ENCODE measurements at regions not wholly inside any gene's neighbourhood (a gene's known extent, or its start where the extent isn't known, plus 50 kb on each side); places are given as distances from the start of the nearest gene placed in this dataset.
"Not testable (repeated sequence)": the region's sequence is repeated elsewhere in the genome, so short reads cannot be mapped to it uniquely, and the experiment has no call there.

GRCh38 chr7:3135626-3136025 lies 92.0 kb upstream of the CARD11 start:
- no peak for DNase-seq (ENCODE audit: low read depth)

- DNase-seq (ENCODE audit: low read depth), result no peak
Measured at GRCh38 chr7:3138206-3138605, 94.5 kb upstream of the CARD11 start.

GRCh38 chr7:3138997-3139396 lies 95.3 kb upstream of the CARD11 start:
- DNase-seq (ENCODE audit: low read depth), result no peak

- no peak for DNase-seq (ENCODE audit: low read depth)
Measured at GRCh38 chr7:3140834-3141233, 97.2 kb upstream of the CARD11 start.

- DNase-seq (ENCODE audit: low read depth), result no peak
Measured at GRCh38 chr7:3141326-3141725, 97.7 kb upstream of the CARD11 start.

- DNase-seq (ENCODE audit: low read depth), result no peak
Measured at GRCh38 chr7:3143869-3144775, 100.5 kb upstream of the CARD11 start.

- DNase-seq (ENCODE audit: low read depth), result not testable (repeated sequence)
Measured at GRCh38 chr7:3144776-3145125, 101.1 kb upstream of the CARD11 start.

- no peak for DNase-seq (ENCODE audit: low read depth)
Measured at GRCh38 chr7:3146571-3147226, 103.0 kb upstream of the CARD11 start.

GRCh38 chr7:3148471-3148870 lies 104.8 kb upstream of the CARD11 start:
- DNase-seq (ENCODE audit: low read depth), result not testable (repeated sequence)

GRCh38 chr7:3149231-3149995 lies 105.7 kb upstream of the CARD11 start:
- no peak for DNase-seq (ENCODE audit: low read depth)

- DNase-seq (ENCODE audit: low read depth), result no peak
Measured at GRCh38 chr7:3150027-3150426, 106.4 kb upstream of the CARD11 start.

- no peak for DNase-seq (ENCODE audit: low read depth)
Measured at GRCh38 chr7:3151784-3152183, 108.1 kb upstream of the CARD11 start.

- no peak for DNase-seq (ENCODE audit: low read depth)
Measured at GRCh38 chr7:3152714-3153113, 109.0 kb upstream of the CARD11 start.

GRCh38 chr7:3153118-3153517 lies 109.5 kb upstream of the CARD11 start:
- no peak for DNase-seq (ENCODE audit: low read depth)

GRCh38 chr7:3154317-3154716 lies 110.7 kb upstream of the CARD11 start:
- DNase-seq (ENCODE audit: low read depth), result no peak

- peak; percentile 53 for DNase-seq (ENCODE audit: low read depth)
Measured at GRCh38 chr7:3154881-3155494, 111.3 kb upstream of the CARD11 start.

GRCh38 chr7:3156508-3156907 lies 112.8 kb upstream of the CARD11 start:
- DNase-seq (ENCODE audit: low read depth), result no peak

GRCh38 chr7:3157566-3158287 lies 114.1 kb upstream of the CARD11 start:
- peak; percentile 26 for DNase-seq (ENCODE audit: low read depth)

- DNase-seq (ENCODE audit: low read depth), result no peak
Measured at GRCh38 chr7:3158341-3158760, 114.7 kb upstream of the CARD11 start.

- DNase-seq (ENCODE audit: low read depth), result no peak
Measured at GRCh38 chr7:3159039-3159438, 115.4 kb upstream of the CARD11 start.

GRCh38 chr7:3159445-3159844 lies 115.8 kb upstream of the CARD11 start:
- DNase-seq (ENCODE audit: low read depth), result no peak

Data from LHCN-M2 (cell line).